CD4-positive, alpha-beta T cell treated with Interferon gamma for 1 hour (primary cell): ENCODE measurements at regions not wholly inside any gene's neighbourhood (a gene's known extent, or its start where the extent isn't known, plus 50 kb on each side); places are given as distances from the start of the nearest gene placed in this dataset.

Experiments
- DNase-seq: peaks from one replicate; pipeline ENCODE4 v3.0.0-alpha.2; 2020

- no peak for DNase-seq
These were observed 184.9 kb upstream of the MYL2 start for GRCh38 chr12:111105294-111105693.

- DNase-seq: no peak
These were observed 183.2 kb upstream of the MYL2 start for GRCh38 chr12:111103583-111103982.

- no peak for DNase-seq
These were observed 181.8 kb upstream of the MYL2 start for GRCh38 chr12:111102102-111102739.

- DNase-seq: no peak
These were observed 180.6 kb upstream of the MYL2 start for GRCh38 chr12:111101003-111101402.

- DNase-seq: no peak
These were observed 180.2 kb upstream of the MYL2 start for GRCh38 chr12:111100554-111100953.

GRCh38 chr12:111100003-111100402, 179.6 kb upstream of the MYL2 start:
- DNase-seq: no peak

- DNase-seq: no peak
These were observed 178.8 kb upstream of the MYL2 start for GRCh38 chr12:111099186-111099585.

GRCh38 chr12:111094157-111095010, 174.0 kb upstream of the MYL2 start:
- DNase-seq: no peak

- DNase-seq: peak; percentile 27
These were observed 173.2 kb upstream of the MYL2 start for GRCh38 chr12:111093428-111094142.

GRCh38 chr12:111091051-111091450, 170.7 kb upstream of the MYL2 start:
- no peak for DNase-seq

GRCh38 chr12:111089616-111090015, 169.2 kb upstream of the MYL2 start:
- DNase-seq: no peak

- no peak for DNase-seq
These were observed 168.0 kb upstream of the MYL2 start for GRCh38 chr12:111088409-111088808.

- no peak for DNase-seq
These were observed 166.7 kb upstream of the MYL2 start for GRCh38 chr12:111086947-111087700.

GRCh38 chr12:111085096-111085495, 164.7 kb upstream of the MYL2 start:
- DNase-seq: no peak

GRCh38 chr12:111084605-111085004, 164.2 kb upstream of the MYL2 start:
- no peak for DNase-seq

GRCh38 chr12:111084158-111084557, 163.8 kb upstream of the MYL2 start:
- no peak for DNase-seq

GRCh38 chr12:111081600-111081999, 161.2 kb upstream of the MYL2 start:
- no peak for DNase-seq

GRCh38 chr12:111078731-111079130, 158.4 kb upstream of the MYL2 start:
- no peak for DNase-seq

- DNase-seq: no peak
These were observed 156.5 kb upstream of the MYL2 start for GRCh38 chr12:111076611-111077451.

- no peak for DNase-seq
These were observed 155.8 kb upstream of the MYL2 start for GRCh38 chr12:111076199-111076598.

GRCh38 chr12:111074965-111075364, 154.6 kb upstream of the MYL2 start:
- no peak for DNase-seq

- no peak for DNase-seq
These were observed 154.2 kb upstream of the MYL2 start for GRCh38 chr12:111074559-111074958.
